IMR-90 (cell line): ENCODE measurements at regions not wholly inside any gene's neighbourhood (a gene's known extent, or its start where the extent isn't known, plus 50 kb on each side); places are given as distances from the start of the nearest gene placed in this dataset.

ENCODE experiments used
- ATAC-seq: fragments of 200-7000 bp; cut with Tn5 transposase; 2 replicates; pipeline ENCODE4 v1.9.1; 2020; ENCODE audit warnings: low read depth, mild to moderate bottlenecking, moderate library complexity
- BruUV-seq: library from RNA; stranded (reverse); fragments of 400-500 nt; replicated peaks from 2 replicates; lab custom pipeline; 2021; lab: Mats Ljungman, UMichigan
- CTCF ChIA-PET: fragments of 300-600 bp; formaldehyde crosslinking; extraction: SDS; loops from one replicate; lab custom pipeline; 2021; ENCODE audit warnings: antibody characterized with exemption; lab: Yijun Ruan, JAX
- POLR2A ChIA-PET: fragments of 300-600 bp; sonication (Branson Sonifier 250); formaldehyde crosslinking; loops from one replicate; lab custom pipeline; 2022; ENCODE audit warnings: antibody characterized with exemption; ENCODE audit not compliant: unreplicated experiment; lab: Charles Lee
- DNase-seq: peaks from one replicate; pipeline ENCODE4 v3.0.0; 2013
- H2AFZ ChIP-seq: replicated peaks from 2 replicates; pipeline ENCODE3; 2013; ENCODE audit warnings: low read length, mild to moderate bottlenecking; ENCODE audit not compliant: poor library complexity
- H2AK5ac ChIP-seq: 2 replicates; pipeline ENCODE4 v1.6.1; 2013; ENCODE audit warnings: low read depth, low read length, inconsistent platforms
- H2AK9ac ChIP-seq: replicated peaks from 2 replicates; pipeline ENCODE3; 2013; ENCODE audit warnings: mild to moderate bottlenecking, low read depth, low read length, moderate library complexity; ENCODE audit not compliant: poor library complexity
- H2BK120ac ChIP-seq: 2 replicates; pipeline ENCODE4 v1.6.1; 2013; ENCODE audit warnings: low read depth, low read length, inconsistent platforms
- H2BK15ac ChIP-seq: 3 replicates; pipeline ENCODE4 v1.6.1; 2013; ENCODE audit warnings: low read depth, low read length, inconsistent platforms
- H2BK20ac ChIP-seq: 2 replicates; pipeline ENCODE4 v1.6.1; 2013; ENCODE audit warnings: low read depth, mild to moderate bottlenecking, inconsistent platforms, low read length, moderate library complexity
- H2BK5ac ChIP-seq: 2 replicates; pipeline ENCODE4 v1.6.1; 2013; ENCODE audit warnings: mild to moderate bottlenecking, low read depth, low read length, inconsistent platforms; ENCODE audit not compliant: poor library complexity, severe bottlenecking
- H3K14ac ChIP-seq: replicated peaks from 2 replicates; pipeline ENCODE4 v1.6.1; 2013; ENCODE audit warnings: low read depth, low read length, inconsistent platforms
- H3K18ac ChIP-seq: 2 replicates; pipeline ENCODE4 v1.6.1; 2013; ENCODE audit warnings: low read depth, low read length, control low read depth
- H3K23ac ChIP-seq: 2 replicates; pipeline ENCODE4 v1.6.1; 2013; ENCODE audit warnings: low read depth, low read length, inconsistent platforms
- H3K27ac ChIP-seq: 2 replicates; pipeline ENCODE4 v1.5.1; 2013; ENCODE audit warnings: mild to moderate bottlenecking, control low read depth, low read length; ENCODE audit not compliant: insufficient read depth
- H3K27me3 ChIP-seq: 2 replicates; pipeline ENCODE4 v1.6.1; 2013; ENCODE audit warnings: low read length; ENCODE audit not compliant: control insufficient read depth, insufficient read depth
- H3K36me3 ChIP-seq: 2 replicates; pipeline ENCODE4 v1.6.1; 2013; ENCODE audit warnings: low read length, mixed read lengths; ENCODE audit not compliant: control insufficient read depth, insufficient read depth
- H3K4ac ChIP-seq: 2 replicates; pipeline ENCODE4 v1.6.1; 2013; ENCODE audit warnings: low read depth, low read length, inconsistent platforms
- H3K4me1 ChIP-seq: 2 replicates; pipeline ENCODE4 v1.6.1; 2013; ENCODE audit warnings: low read length, mixed read lengths; ENCODE audit not compliant: control insufficient read depth, insufficient read depth
- H3K4me2 ChIP-seq: 2 replicates; pipeline ENCODE4 v1.6.1; 2013; ENCODE audit warnings: low read depth, mild to moderate bottlenecking, control low read depth, low read length, moderate library complexity
- H3K4me3 ChIP-seq: 2 replicates; pipeline ENCODE4 v1.5.1; 2013; ENCODE audit warnings: low read depth, mild to moderate bottlenecking, control low read depth, low read length, moderate library complexity; ENCODE audit not compliant: insufficient read depth
- H3K56ac ChIP-seq: 2 replicates; pipeline ENCODE4 v1.6.1; 2013; ENCODE audit warnings: low read length, inconsistent platforms; ENCODE audit not compliant: insufficient read depth; ENCODE audit errors: extremely low read depth
- H3K79me1 ChIP-seq, 2 experiments: 2 replicates each; pipeline ENCODE4 v1.6.1; 2013; ENCODE audit warnings: low read length in 2 of 2, inconsistent platforms in 1 of 2, low read depth in 1 of 2
- H3K9ac ChIP-seq: 2 replicates; pipeline ENCODE4 v1.6.1; 2013; ENCODE audit warnings: low read depth, low read length, control low read depth
- H3K9me1 ChIP-seq: 2 replicates; pipeline ENCODE4 v1.6.1; 2013; ENCODE audit warnings: low read length, inconsistent platforms; ENCODE audit not compliant: insufficient read depth
- H3K9me3 ChIP-seq: 2 replicates; pipeline ENCODE4 v1.6.1; 2013; ENCODE audit warnings: low read length; ENCODE audit not compliant: control insufficient read depth, insufficient read depth
- H4K20me1 ChIP-seq: 2 replicates; pipeline ENCODE4 v1.6.1; 2013; ENCODE audit warnings: low read length, inconsistent platforms; ENCODE audit not compliant: insufficient read depth
- H4K5ac ChIP-seq: 2 replicates; pipeline ENCODE4 v1.6.1; 2013; ENCODE audit warnings: mild to moderate bottlenecking, low read depth, low read length, control low read depth
- H4K8ac ChIP-seq, 2 experiments: 2 replicates each; pipeline ENCODE4 v1.6.1; 2013; ENCODE audit warnings: low read depth in 2 of 2, low read length in 2 of 2, control low read depth in 1 of 2, inconsistent platforms in 1 of 2
- H4K91ac ChIP-seq: 2 replicates; pipeline ENCODE4 v1.6.1; 2013; ENCODE audit warnings: low read depth, low read length, inconsistent platforms; ENCODE audit not compliant: insufficient read depth
- BHLHE40 ChIP-seq: fragments of 150-350 bp; IDR thresholded peaks from 2 replicates; pipeline ENCODE4 v1.6.1; 2016; ENCODE audit warnings: mild to moderate bottlenecking, low read depth, low read length
- CEBPB ChIP-seq: IDR thresholded peaks from 2 replicates; pipeline ENCODE4 v1.6.1; 2012; ENCODE audit warnings: low read depth, low read length, improper control_type of control experiment
- CHD1 ChIP-seq: IDR thresholded peaks from 2 replicates; pipeline ENCODE4 v1.6.1; 2012; ENCODE audit warnings: low read depth, low read length, improper control_type of control experiment
- CTCF ChIP-seq: conservative IDR thresholded peaks from 2 replicates; pipeline ENCODE4 v1.5.1; 2012; ENCODE audit warnings: mild to moderate bottlenecking, low read depth, low read length, improper control_type of control experiment
- ELK1 ChIP-seq: fragments of 150-350 bp; IDR thresholded peaks from 2 replicates; pipeline ENCODE4 v1.6.1; 2016; ENCODE audit warnings: low read depth, mild to moderate bottlenecking, low read length, moderate library complexity, borderline replicate concordance
- FOS ChIP-seq: fragments of 150-350 bp; IDR thresholded peaks from 2 replicates; pipeline ENCODE4 v1.6.1; 2016; ENCODE audit warnings: low read depth, low read length
- MAFK ChIP-seq: IDR thresholded peaks from 2 replicates; pipeline ENCODE4 v1.6.1; 2012; ENCODE audit warnings: low read depth, low read length, improper control_type of control experiment
- MAZ ChIP-seq: IDR thresholded peaks from 2 replicates; pipeline ENCODE4 v1.6.1; 2012; ENCODE audit warnings: low read depth, mild to moderate bottlenecking, low read length, improper control_type of control experiment, moderate library complexity, borderline replicate concordance
- MXI1 ChIP-seq: IDR thresholded peaks from 2 replicates; pipeline ENCODE4 v1.6.1; 2012; ENCODE audit warnings: low read depth, mild to moderate bottlenecking, low read length, moderate library complexity, borderline replicate concordance
- NFE2L2 ChIP-seq: fragments of 150-350 bp; IDR thresholded peaks from 2 replicates; pipeline ENCODE4 v1.6.1; 2016; ENCODE audit warnings: low read depth, mild to moderate bottlenecking, low read length
- POLR2A ChIP-seq: IDR thresholded peaks from 2 replicates; pipeline ENCODE4 v1.6.1; 2012; ENCODE audit warnings: mild to moderate bottlenecking, low read depth, low read length
- RAD21 ChIP-seq: IDR thresholded peaks from 2 replicates; pipeline ENCODE4 v1.6.1; 2012; ENCODE audit warnings: low read length, improper control_type of control experiment
- RCOR1 ChIP-seq: IDR thresholded peaks from 2 replicates; pipeline ENCODE4 v1.6.1; 2012; ENCODE audit warnings: mild to moderate bottlenecking, low read length, improper control_type of control experiment; ENCODE audit not compliant: insufficient replicate concordance
- RFX5 ChIP-seq: IDR thresholded peaks from 2 replicates; pipeline ENCODE4 v1.8.0; 2012; ENCODE audit warnings: low read depth, mild to moderate bottlenecking, low read length, moderate library complexity
- SMC3 ChIP-seq: fragments of 150-350 bp; IDR thresholded peaks from 2 replicates; pipeline ENCODE4 v1.6.1; 2016; ENCODE audit warnings: low read depth, mild to moderate bottlenecking, antibody characterized with exemption, low read length, moderate library complexity
- USF2 ChIP-seq: fragments of 150-350 bp; IDR thresholded peaks from 2 replicates; pipeline ENCODE4 v1.6.1; 2017; ENCODE audit warnings: mild to moderate bottlenecking, antibody characterized with exemption, low read length, low read depth
- WGBS, 2 experiments: methylation state at CpG; one replicate each; pipeline versions ENCODE4 v1.1.5 to v1.1.7; 2013; ENCODE audit warnings: missing lambda C conversion rate in 2 of 2; ENCODE audit not compliant: insufficient read length in 1 of 2; ENCODE audit errors: extremely low coverage in 2 of 2; 5-methylcytosine and 5-hydroxymethylcytosine counted together
- dilution Hi-C: fragments of 300-500 bp; cut with HindIII; formaldehyde crosslinking; loops from one replicate; pipeline ENCODE4 v1.14.3; 2018; ENCODE audit warnings: low sequenced_read_pairs; ENCODE audit not compliant: unreplicated experiment
- in situ Hi-C: fragments of 300-500 bp; cut with MboI; formaldehyde crosslinking; loops from 3 replicates; pipeline ENCODE4 v1.14.3; 2019; ENCODE audit warnings: low sequenced_read_pairs, inconsistent platforms, mixed read lengths
- intact Hi-C: fragments of 100-400 bp; cut with micrococcal nuclease; formaldehyde crosslinking; loops from 2 replicates; pipeline ENCODE4 v1.10.0; 2022

- Histone ChIP-seq H3K4me1 (no peaks in the 10 kb centered on the region), H2BK15ac (no peak overlapping the region), H3K56ac (no peak overlapping the region), H2AK9ac (no peak overlapping the region), H3K18ac (no peak overlapping the region), H3K27ac (no peak overlapping the region), H2BK120ac (no peak overlapping the region), H3K27me3 (no peaks in the 10 kb centered on the region), H4K91ac (no peak overlapping the region), H3K4ac (no peak overlapping the region), H3K9ac (no peak overlapping the region), H3K9me1 (no peaks in the 10 kb centered on the region), H4K5ac (no peak overlapping the region), H4K8ac (no peak overlapping the region), H3K79me1 (no peaks in the 10 kb centered on the region), H2AK5ac (no peak overlapping the region), H2AFZ (no peak overlapping the region), H3K36me3 (no peaks in the 10 kb centered on the region), H3K4me2 (no peak overlapping the region), H4K20me1 (no peaks in the 10 kb centered on the region), H3K9me3 (peaks cover 6% of the 10 kb centered on the region), H3K23ac (no peak overlapping the region), H2BK20ac (no peak overlapping the region), H3K14ac (no peak overlapping the region), H3K4me3 (no peak overlapping the region), H2BK5ac (no peak overlapping the region)
- no TSS peak for BruUV-seq
- no peak for DNase-seq
- TF ChIP-seq MXI1 (no peak), ELK1 (no peak), CEBPB (no peak), SMC3 (no peak), BHLHE40 (no peak), RAD21 (no peak), RFX5 (no peak), MAZ (no peak), RCOR1 (no peak), MAFK (no peak), POLR2A (no peak), CTCF (no peak), CHD1 (no peak), USF2 (no peak), NFE2L2 (no peak), FOS (no peak)
- intact Hi-C loops (no loop called here), in situ Hi-C loops (no loop called here), dilution Hi-C loops (no loop called here)
- no CpG with 5 or more reads among the region's 1 CpG for WGBS, 2 experiments
- ChIA-PET CTCF (no interaction called here), POLR2A (no interaction called here)
- ATAC-seq = no peak
These were observed 1098.1 kb downstream of the NCAM2 start for GRCh38 chr21:22096314-22096713.
